ENCODE measurements at regions not wholly inside any gene's neighbourhood (a gene's known extent, or its start where the extent isn't known, plus 50 kb on each side); places are given as distances from the start of the nearest gene placed in this dataset.

- Histone ChIP-seq H3K4me1 (ENCODE audit: low read depth, poor library complexity, severe bottlenecking) (peaks cover 32% of the 10 kb centered on the region), H2AFZ (ENCODE audit: low read depth) (no peak overlapping the region), H3K4me3 (IDR thresholded peaks at IDR 0.05; ENCODE audit: insufficient read depth, low read depth, low read length) (no peak overlapping the region), H3K27ac (no peak overlapping the region), H3K4me2 (no peak overlapping the region), H3K27me3 (ENCODE audit: insufficient read depth, low read depth) (no peaks in the 10 kb centered on the region), H3K79me2 (ENCODE audit: insufficient read depth, low read depth) (no peaks in the 10 kb centered on the region), H4K20me1 (ENCODE audit: insufficient read depth) (no peaks in the 10 kb centered on the region), H3K36me3 (ENCODE audit: insufficient read depth) (no peaks in the 10 kb centered on the region), H3K9ac (no peak overlapping the region)
- no peak for TF ChIP-seq CTCF (conservative IDR thresholded peaks at IDR 0.05; ENCODE audit: low read depth, low read length)
Observed at GRCh38 chr10:36026656-36027390, 384.7 kb upstream of the FZD8 start.

- peaks cover 27% of the 10 kb centered on the region for H3K4me1 ChIP-seq (ENCODE audit: low read depth, poor library complexity, severe bottlenecking)
- no peaks in the 10 kb centered on the region for H3K36me3 ChIP-seq (ENCODE audit: insufficient read depth)
- H3K9ac ChIP-seq: no peak overlapping the region
- no peak overlapping the region for H3K27ac ChIP-seq
- H4K20me1 ChIP-seq (ENCODE audit: insufficient read depth): no peaks in the 10 kb centered on the region
- no peak for TF ChIP-seq CTCF (conservative IDR thresholded peaks at IDR 0.05; ENCODE audit: low read depth, low read length)
- H3K4me2 ChIP-seq: no peak overlapping the region
- H3K79me2 ChIP-seq (ENCODE audit: insufficient read depth, low read depth): no peaks in the 10 kb centered on the region
- H3K4me3 ChIP-seq (IDR thresholded peaks at IDR 0.05; ENCODE audit: insufficient read depth, low read depth, low read length): no peak overlapping the region
- no peak overlapping the region for H2AFZ ChIP-seq (ENCODE audit: low read depth)
- no peaks in the 10 kb centered on the region for H3K27me3 ChIP-seq (ENCODE audit: insufficient read depth, low read depth)
Observed at GRCh38 chr10:36026081-36026480, 384.0 kb upstream of the FZD8 start.

- Histone ChIP-seq H3K27ac (no peak overlapping the region), H3K4me3 (IDR thresholded peaks at IDR 0.05; ENCODE audit: insufficient read depth, low read depth, low read length) (no peak overlapping the region), H3K9ac (no peak overlapping the region), H2AFZ (ENCODE audit: low read depth) (no peak overlapping the region), H3K4me1 (ENCODE audit: low read depth, poor library complexity, severe bottlenecking) (peaks cover 9% of the 10 kb centered on the region), H3K36me3 (ENCODE audit: insufficient read depth) (no peaks in the 10 kb centered on the region), H3K27me3 (ENCODE audit: insufficient read depth, low read depth) (no peaks in the 10 kb centered on the region), H3K4me2 (no peak overlapping the region), H4K20me1 (ENCODE audit: insufficient read depth) (no peaks in the 10 kb centered on the region), H3K79me2 (ENCODE audit: insufficient read depth, low read depth) (no peaks in the 10 kb centered on the region)
- no peak for TF ChIP-seq CTCF (conservative IDR thresholded peaks at IDR 0.05; ENCODE audit: low read depth, low read length)
Observed at GRCh38 chr10:36023939-36024338, 381.8 kb upstream of the FZD8 start.

- H3K4me3 ChIP-seq (IDR thresholded peaks at IDR 0.05; ENCODE audit: insufficient read depth, low read depth, low read length): no peak overlapping the region
- H4K20me1 ChIP-seq (ENCODE audit: insufficient read depth): no peaks in the 10 kb centered on the region
- no peak overlapping the region for H2AFZ ChIP-seq (ENCODE audit: low read depth)
- no peaks in the 10 kb centered on the region for H3K79me2 ChIP-seq (ENCODE audit: insufficient read depth, low read depth)
- peaks cover 9% of the 10 kb centered on the region for H3K4me1 ChIP-seq (ENCODE audit: low read depth, poor library complexity, severe bottlenecking)
- no peak for TF ChIP-seq CTCF (conservative IDR thresholded peaks at IDR 0.05; ENCODE audit: low read depth, low read length)
- H3K27me3 ChIP-seq (ENCODE audit: insufficient read depth, low read depth): no peaks in the 10 kb centered on the region
- H3K9ac ChIP-seq: no peak overlapping the region
- H3K4me2 ChIP-seq: no peak overlapping the region
- H3K36me3 ChIP-seq (ENCODE audit: insufficient read depth): no peaks in the 10 kb centered on the region
- no peak overlapping the region for H3K27ac ChIP-seq
Observed at GRCh38 chr10:36021096-36021495, 379.0 kb upstream of the FZD8 start.

Data from KMS-11 (cell line).